Peyer's patch (tissue), 4 donors: ENCODE measurements at regions not wholly inside any gene's neighbourhood (a gene's known extent, or its start where the extent isn't known, plus 50 kb on each side); places are given as distances from the start of the nearest gene placed in this dataset.

ENCODE experiments used
- DNase-seq, 3 donors: peaks; one replicate each; pipeline ENCODE4 v3.0.0-alpha.2; 2017 to 2019
- H3K27ac ChIP-seq, 4 donors: fragments of 200-600 bp; sonication (generic); one replicate each; pipeline ENCODE4 v1.5.1; 2016 to 2019
- H3K27me3 ChIP-seq, 2 donors: fragments of 200-600 bp; sonication (generic); one replicate each; pipeline ENCODE4 v1.5.1; 2019
- H3K36me3 ChIP-seq, 3 donors: fragments of 200-600 bp; sonication (generic); one replicate each; pipeline ENCODE4 v1.5.1; 2016 to 2019
- H3K4me1 ChIP-seq, 4 donors: fragments of 200-600 bp; sonication (generic); one replicate each; pipeline ENCODE4 v1.5.1; 2016 to 2019
- H3K4me3 ChIP-seq, 4 donors: fragments of 200-600 bp; sonication (generic); 1 replicate in 3 of 4; 2 replicates in 1 of 4; pipeline ENCODE4 v1.5.1; 2016 to 2019; ENCODE audit warnings: mild to moderate bottlenecking in 1 of 4
- H3K9me3 ChIP-seq, 4 donors: fragments of 200-600 bp; sonication (generic); one replicate each; pipeline ENCODE4 v1.5.1; 2016 to 2019; ENCODE audit warnings: mild to moderate bottlenecking in 1 of 4
- POLR2A ChIP-seq, 2 donors: fragments of 450-650 bp; IDR thresholded peaks; one replicate each; pipeline ENCODE4 v1.5.1; 2017; ENCODE audit warnings: antibody characterized with exemption in 2 of 2, mild to moderate bottlenecking in 2 of 2, moderate library complexity in 2 of 2
- TF ChIP-seq, protein P1 (sequence below), 6 experiments: fragments of 450-650 bp in 4 of 6; fragments of 200-600 bp in 2 of 6; sonication (generic) in 1 of 6; IDR thresholded peaks; one replicate each; pipeline ENCODE4 v1.5.1; 2017 to 2019; ENCODE audit warnings: antibody characterized with exemption in 6 of 6, mild to moderate bottlenecking in 3 of 6, moderate library complexity in 1 of 6

DNA sequence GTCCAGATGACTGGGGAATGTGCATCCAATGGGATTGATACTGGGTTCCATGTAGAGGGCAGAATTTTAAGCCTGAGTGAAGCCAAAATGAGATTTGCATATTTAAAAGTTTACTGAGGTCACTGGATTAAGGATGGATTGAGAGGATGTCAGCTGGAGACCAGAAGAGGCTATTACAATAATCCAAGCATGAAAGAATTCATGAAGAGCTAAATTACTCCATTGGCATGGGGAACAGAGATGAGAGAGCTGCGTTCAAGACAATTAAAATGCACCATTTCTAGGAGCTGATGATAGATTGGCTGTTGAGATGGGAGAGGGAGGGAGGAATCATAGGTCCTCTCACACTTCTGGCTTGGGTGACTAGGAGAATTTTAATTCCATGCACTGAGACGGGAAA lies 158.5 kb downstream of the JCAD start:
- no peaks in the 10 kb centered on the region for H3K36me3 ChIP-seq
- H3K9me3 ChIP-seq: no peaks in the 10 kb centered on the region
- no peak for DNase-seq
- H3K27ac ChIP-seq: no peak overlapping the region
- TF ChIP-seq, protein P1, sequence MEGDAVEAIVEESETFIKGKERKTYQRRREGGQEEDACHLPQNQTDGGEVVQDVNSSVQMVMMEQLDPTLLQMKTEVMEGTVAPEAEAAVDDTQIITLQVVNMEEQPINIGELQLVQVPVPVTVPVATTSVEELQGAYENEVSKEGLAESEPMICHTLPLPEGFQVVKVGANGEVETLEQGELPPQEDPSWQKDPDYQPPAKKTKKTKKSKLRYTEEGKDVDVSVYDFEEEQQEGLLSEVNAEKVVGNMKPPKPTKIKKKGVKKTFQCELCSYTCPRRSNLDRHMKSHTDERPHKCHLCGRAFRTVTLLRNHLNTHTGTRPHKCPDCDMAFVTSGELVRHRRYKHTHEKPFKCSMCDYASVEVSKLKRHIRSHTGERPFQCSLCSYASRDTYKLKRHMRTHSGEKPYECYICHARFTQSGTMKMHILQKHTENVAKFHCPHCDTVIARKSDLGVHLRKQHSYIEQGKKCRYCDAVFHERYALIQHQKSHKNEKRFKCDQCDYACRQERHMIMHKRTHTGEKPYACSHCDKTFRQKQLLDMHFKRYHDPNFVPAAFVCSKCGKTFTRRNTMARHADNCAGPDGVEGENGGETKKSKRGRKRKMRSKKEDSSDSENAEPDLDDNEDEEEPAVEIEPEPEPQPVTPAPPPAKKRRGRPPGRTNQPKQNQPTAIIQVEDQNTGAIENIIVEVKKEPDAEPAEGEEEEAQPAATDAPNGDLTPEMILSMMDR (IDR thresholded peaks at IDR 0.05): no peak
- TF ChIP-seq POLR2A (IDR thresholded peaks at IDR 0.05): no peak
- no peak overlapping the region for H3K4me3 ChIP-seq
- H3K27me3 ChIP-seq: no peaks in the 10 kb centered on the region
- no peaks in the 10 kb centered on the region for H3K4me1 ChIP-seq

DNA sequence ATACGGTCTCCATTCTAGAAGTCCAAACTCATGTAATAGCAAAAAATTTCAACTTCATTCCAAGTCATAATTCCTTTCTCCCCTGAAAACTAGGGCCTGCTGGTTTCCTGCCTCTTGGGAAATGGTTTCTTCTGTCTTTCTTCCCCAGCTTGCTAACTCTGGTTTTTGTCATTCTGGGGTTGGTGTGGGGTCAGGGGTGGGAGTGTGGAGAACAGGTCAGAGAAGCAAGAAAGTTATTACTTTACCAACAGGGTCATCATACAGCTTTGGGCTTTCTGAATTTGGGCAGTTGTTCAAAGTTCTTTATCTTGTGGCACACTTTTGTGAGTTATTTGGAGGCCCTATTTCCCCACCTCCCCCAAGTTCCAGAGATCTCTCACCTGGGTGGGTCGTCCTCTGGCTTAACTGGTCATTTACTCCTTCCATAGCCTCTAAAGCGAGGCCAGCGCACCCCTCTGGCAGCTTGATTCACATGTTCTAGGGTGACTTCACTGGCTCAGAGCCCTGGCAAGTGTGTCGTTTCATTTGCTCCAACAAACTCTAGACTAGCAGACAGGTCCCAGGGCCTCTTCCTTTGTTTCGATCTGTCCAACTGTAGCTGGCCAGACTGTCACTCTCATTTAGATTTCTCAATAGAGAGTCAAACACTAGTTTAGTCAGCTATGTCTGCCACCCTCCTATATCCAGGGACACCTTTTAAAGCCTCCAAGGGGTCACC lies 161.2 kb downstream of the JCAD start:
- TF ChIP-seq, protein P1 (IDR thresholded peaks at IDR 0.05): no peak
- TF ChIP-seq POLR2A (IDR thresholded peaks at IDR 0.05): no peak
- no peaks in the 10 kb centered on the region for H3K4me1 ChIP-seq
- H3K9me3 ChIP-seq: no peaks in the 10 kb centered on the region
- no peaks in the 10 kb centered on the region for H3K36me3 ChIP-seq
- H3K4me3 ChIP-seq: no peak overlapping the region
- no peaks in the 10 kb centered on the region for H3K27me3 ChIP-seq
- DNase-seq: no peak
- no peak overlapping the region for H3K27ac ChIP-seq

DNA sequence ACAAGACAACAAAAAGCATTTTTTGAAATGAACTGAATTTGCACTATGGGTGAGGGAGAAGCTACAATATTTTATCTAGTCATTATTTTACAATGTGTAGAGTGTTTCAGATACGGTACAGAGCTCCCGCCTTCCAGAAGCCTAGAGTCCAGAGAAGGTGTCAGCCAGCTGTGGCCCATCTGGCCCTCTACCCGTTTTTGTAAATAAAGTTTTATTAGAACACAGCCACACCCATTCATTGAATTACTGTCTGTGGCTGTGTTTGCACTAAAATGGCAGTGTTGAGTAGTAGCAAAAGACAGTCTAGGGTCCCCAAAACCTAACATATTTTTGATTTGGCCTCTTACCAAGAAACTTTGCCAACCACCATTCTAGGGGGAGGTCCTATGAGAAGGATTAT lies 162.0 kb downstream of the JCAD start:
- no peak for DNase-seq
- Histone ChIP-seq H3K4me1 (no peaks in the 10 kb centered on the region), H3K27me3 (no peaks in the 10 kb centered on the region), H3K4me3 (no peak overlapping the region), H3K9me3 (no peaks in the 10 kb centered on the region), H3K27ac (no peak overlapping the region), H3K36me3 (no peaks in the 10 kb centered on the region)
- TF ChIP-seq POLR2A (IDR thresholded peaks at IDR 0.05): no peak
- TF ChIP-seq, protein P1 (IDR thresholded peaks at IDR 0.05): no peak

DNA sequence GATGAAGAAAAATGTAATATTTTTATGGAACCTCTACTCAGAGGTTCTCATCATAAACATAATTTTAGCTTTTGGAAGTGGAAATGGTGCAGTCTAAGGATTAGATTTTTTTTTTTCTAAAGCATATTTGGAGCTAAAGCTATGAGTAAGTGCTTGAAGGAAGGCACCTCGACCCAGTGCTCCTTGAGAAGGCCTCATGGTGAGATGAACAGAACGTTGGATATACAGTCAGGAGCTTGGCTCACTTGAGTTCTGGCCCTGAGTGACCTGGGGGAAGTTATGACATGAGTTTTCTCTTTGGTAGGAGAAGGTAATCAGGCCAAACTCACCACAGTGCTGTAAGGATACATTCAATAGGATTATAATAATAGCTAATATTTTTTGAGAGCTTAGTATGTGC lies 163.3 kb downstream of the JCAD start:
- DNase-seq: no peak
- no peaks in the 10 kb centered on the region for H3K27me3 ChIP-seq
- H3K27ac ChIP-seq: no peak overlapping the region

DNA sequence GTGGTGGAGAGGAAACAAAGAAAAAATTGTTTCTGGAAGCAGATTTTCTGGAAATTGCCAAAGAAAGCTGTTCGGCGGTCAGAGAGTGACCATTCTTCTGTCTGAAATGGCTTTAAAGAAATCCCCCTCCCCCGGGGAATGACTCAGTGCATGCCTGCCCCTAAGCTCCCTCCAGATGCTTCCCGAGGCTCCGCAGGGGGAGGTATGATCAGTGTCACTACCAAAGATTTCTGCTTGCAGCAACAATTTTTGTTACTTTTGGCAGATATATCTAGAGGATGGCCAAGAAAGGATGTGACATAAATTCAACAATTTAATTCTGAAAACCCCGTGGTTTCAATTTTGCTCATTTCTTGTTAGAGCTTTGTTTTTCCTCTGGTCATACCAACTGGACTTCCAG lies 163.9 kb downstream of the JCAD start:
- Histone ChIP-seq H3K4me1 (no peaks in the 10 kb centered on the region), H3K4me3 (no peak overlapping the region), H3K27me3 (no peaks in the 10 kb centered on the region), H3K27ac (no peak overlapping the region), H3K9me3 (no peaks in the 10 kb centered on the region), H3K36me3 (no peaks in the 10 kb centered on the region)
- no peak for TF ChIP-seq POLR2A (IDR thresholded peaks at IDR 0.05)
- TF ChIP-seq, protein P1 (IDR thresholded peaks at IDR 0.05): no peak
- DNase-seq: no peak

More for the DNA sequence above, 163.3 kb downstream of the JCAD start:
- Histone ChIP-seq H3K4me3 (no peak overlapping the region), H3K4me1 (no peaks in the 10 kb centered on the region), H3K36me3 (no peaks in the 10 kb centered on the region), H3K9me3 (no peaks in the 10 kb centered on the region)
- TF ChIP-seq, protein P1 (IDR thresholded peaks at IDR 0.05): no peak
- TF ChIP-seq POLR2A (IDR thresholded peaks at IDR 0.05): no peak

DNA sequence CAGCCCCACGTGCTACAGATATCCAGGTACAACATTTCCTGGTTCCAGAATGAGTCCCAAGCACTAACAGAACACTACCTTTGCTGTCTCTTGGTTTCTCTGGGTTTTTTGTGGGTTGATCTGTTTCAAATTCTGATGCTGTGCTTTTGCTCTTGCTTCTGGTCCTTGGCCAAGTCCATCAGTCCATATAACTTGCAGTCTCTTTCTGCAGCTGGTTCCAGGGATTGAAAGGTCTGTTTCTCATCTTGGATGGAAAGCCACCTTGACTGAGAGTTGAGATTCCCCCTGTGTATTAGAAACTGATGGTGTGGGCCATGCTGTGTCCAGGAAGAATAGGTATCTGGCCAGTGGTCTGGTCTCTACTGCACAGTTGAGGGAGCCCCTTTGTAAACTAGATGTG lies 171.1 kb downstream of the JCAD start:
- no peak overlapping the region for H3K4me3 ChIP-seq
- DNase-seq: no peak
- H3K27me3 ChIP-seq: no peaks in the 10 kb centered on the region
- H3K36me3 ChIP-seq: no peaks in the 10 kb centered on the region
- no peaks in the 10 kb centered on the region for H3K4me1 ChIP-seq
- no peak for TF ChIP-seq POLR2A (IDR thresholded peaks at IDR 0.05)
- no peaks in the 10 kb centered on the region for H3K9me3 ChIP-seq
- no peak overlapping the region for H3K27ac ChIP-seq
